GM12878 (cell line): ENCODE measurements at regions not wholly inside any gene's neighbourhood (a gene's known extent, or its start where the extent isn't known, plus 50 kb on each side); places are given as distances from the start of the nearest gene placed in this dataset.

Source experiments
- CHD2 ChIP-seq: IDR thresholded peaks from 2 replicates; pipeline ENCODE4 v1.6.1; 2011; ENCODE audit warnings: low read depth, low read length, improper control_type of control experiment, borderline replicate concordance
- CTCF ChIP-seq, 3 experiments: IDR thresholded peaks in 2 of 3; conservative IDR thresholded peaks in 1 of 3; 2 replicates each; pipeline ENCODE4 v1.5.1; 2011; ENCODE audit warnings: low read depth in 3 of 3, low read length in 3 of 3, mild to moderate bottlenecking in 3 of 3, control low read depth in 2 of 3, moderate library complexity in 2 of 3, inconsistent platforms in 1 of 3, mixed read lengths in 1 of 3; ENCODE audit not compliant: control insufficient read depth in 2 of 3, insufficient read depth in 1 of 3; ENCODE audit errors: extremely low read depth in 1 of 3
- FOXM1 ChIP-seq: IDR thresholded peaks from 2 replicates; pipeline ENCODE4 v1.6.1; 2012; ENCODE audit warnings: low read depth, mild to moderate bottlenecking, inconsistent platforms, low read length, moderate library complexity
- MYC ChIP-seq: IDR thresholded peaks from 2 replicates; pipeline ENCODE4 v1.6.1; 2011; ENCODE audit warnings: mild to moderate bottlenecking, low read length, moderate library complexity, inconsistent platforms; ENCODE audit not compliant: insufficient read depth, insufficient replicate concordance, insufficient read length, severe bottlenecking
- NFIC ChIP-seq: IDR thresholded peaks from 2 replicates; pipeline ENCODE4 v1.6.1; 2012; ENCODE audit warnings: low read depth, mild to moderate bottlenecking, inconsistent platforms, low read length, moderate library complexity
- NR2C2 ChIP-seq: IDR thresholded peaks from 2 replicates; pipeline ENCODE4 v1.6.1; 2011; ENCODE audit warnings: borderline replicate concordance, low read depth; ENCODE audit not compliant: control insufficient read depth, insufficient read length
- POLR2A ChIP-seq: IDR thresholded peaks from 2 replicates; pipeline ENCODE4 v1.6.1; 2011; ENCODE audit warnings: low read depth, mild to moderate bottlenecking, low read length
- TAF1 ChIP-seq: IDR thresholded peaks from 2 replicates; pipeline ENCODE4 v1.6.1; 2011; ENCODE audit warnings: mild to moderate bottlenecking, low read depth, low read length, borderline replicate concordance
- ZBTB33 ChIP-seq: fragments of 450-650 bp; IDR thresholded peaks from 2 replicates; pipeline ENCODE4 v1.6.1; 2017; ENCODE audit warnings: mild to moderate bottlenecking
- TF ChIP-seq, protein P1 (sequence below): IDR thresholded peaks from 2 replicates; pipeline ENCODE4 v1.6.1; 2011; ENCODE audit warnings: borderline replicate concordance, low read depth, mild to moderate bottlenecking, moderate library complexity, mixed read lengths, low read length; ENCODE audit not compliant: insufficient read depth; ENCODE audit errors: extremely low read length
- TF ChIP-seq, protein P2 (sequence below): fragments of 450-650 bp; IDR thresholded peaks from 2 replicates; pipeline ENCODE4 v1.6.1; 2018; ENCODE audit warnings: mild to moderate bottlenecking, low read depth, moderate library complexity; ENCODE audit not compliant: partially characterized antibody

- TF ChIP-seq CHD2 (no peak), MYC (no peak), NR2C2 (no peak), CTCF (IDR thresholded peaks at IDR 0.05 in 2 of 3, conservative IDR thresholded peaks at IDR 0.05 in 1 of 3; ENCODE audit: control insufficient read depth in 2 of 3, extremely low read depth in 1 of 3, insufficient read depth in 1 of 3, low read depth in 3 of 3, low read length in 3 of 3) (no peak), FOXM1 (no peak), POLR2A (no peak), NFIC (no peak), TAF1 (no peak), ZBTB33 (no peak)
- TF ChIP-seq, protein P1, sequence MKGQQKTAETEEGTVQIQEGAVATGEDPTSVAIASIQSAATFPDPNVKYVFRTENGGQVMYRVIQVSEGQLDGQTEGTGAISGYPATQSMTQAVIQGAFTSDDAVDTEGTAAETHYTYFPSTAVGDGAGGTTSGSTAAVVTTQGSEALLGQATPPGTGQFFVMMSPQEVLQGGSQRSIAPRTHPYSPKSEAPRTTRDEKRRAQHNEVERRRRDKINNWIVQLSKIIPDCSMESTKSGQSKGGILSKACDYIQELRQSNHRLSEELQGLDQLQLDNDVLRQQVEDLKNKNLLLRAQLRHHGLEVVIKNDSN, result no peak
- TF ChIP-seq, protein P2, sequence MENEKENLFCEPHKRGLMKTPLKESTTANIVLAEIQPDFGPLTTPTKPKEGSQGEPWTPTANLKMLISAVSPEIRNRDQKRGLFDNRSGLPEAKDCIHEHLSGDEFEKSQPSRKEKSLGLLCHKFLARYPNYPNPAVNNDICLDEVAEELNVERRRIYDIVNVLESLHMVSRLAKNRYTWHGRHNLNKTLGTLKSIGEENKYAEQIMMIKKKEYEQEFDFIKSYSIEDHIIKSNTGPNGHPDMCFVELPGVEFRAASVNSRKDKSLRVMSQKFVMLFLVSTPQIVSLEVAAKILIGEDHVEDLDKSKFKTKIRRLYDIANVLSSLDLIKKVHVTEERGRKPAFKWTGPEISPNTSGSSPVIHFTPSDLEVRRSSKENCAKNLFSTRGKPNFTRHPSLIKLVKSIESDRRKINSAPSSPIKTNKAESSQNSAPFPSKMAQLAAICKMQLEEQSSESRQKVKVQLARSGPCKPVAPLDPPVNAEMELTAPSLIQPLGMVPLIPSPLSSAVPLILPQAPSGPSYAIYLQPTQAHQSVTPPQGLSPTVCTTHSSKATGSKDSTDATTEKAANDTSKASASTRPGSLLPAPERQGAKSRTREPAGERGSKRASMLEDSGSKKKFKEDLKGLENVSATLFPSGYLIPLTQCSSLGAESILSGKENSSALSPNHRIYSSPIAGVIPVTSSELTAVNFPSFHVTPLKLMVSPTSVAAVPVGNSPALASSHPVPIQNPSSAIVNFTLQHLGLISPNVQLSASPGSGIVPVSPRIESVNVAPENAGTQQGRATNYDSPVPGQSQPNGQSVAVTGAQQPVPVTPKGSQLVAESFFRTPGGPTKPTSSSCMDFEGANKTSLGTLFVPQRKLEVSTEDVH, result no peak
Observed at GRCh38 chr2:107592280-107592624, 234.4 kb upstream of the RGPD4 start.
